Endothelial cell of umbilical vein (primary cell): ENCODE measurements at regions not wholly inside any gene's neighbourhood (a gene's known extent, or its start where the extent isn't known, plus 50 kb on each side); places are given as distances from the start of the nearest gene placed in this dataset.
A peak's percentile ranks its signal among the peaks of the same experiment; 100 is the strongest.

Experiments
- BruUV-seq: library from RNA; stranded (reverse); fragments of 400-500 nt; replicated peaks from 2 replicates; lab custom pipeline; 2021; lab: Mats Ljungman, UMichigan
- CTCF ChIA-PET: fragments of 300-600, 350-600 bp; sonication (Branson Sonifier 250); formaldehyde crosslinking; loops from one replicate; lab custom pipeline; 2021; ENCODE audit warnings: antibody characterized with exemption, inconsistent platforms; lab: Charles Lee
- POLR2A ChIA-PET: fragments of 300-600, 350-600 bp; sonication (Branson Sonifier 250); formaldehyde crosslinking; loops from one replicate; lab custom pipeline; 2021; ENCODE audit warnings: antibody characterized with exemption, inconsistent platforms; lab: Charles Lee
- DNase-seq: peaks from one replicate; pipeline ENCODE4 v3.0.0-alpha.2; 2011; ENCODE audit warnings: low read depth, low spot score
- FAIRE-seq: peaks from 2 replicates; lab custom pipeline; 2011; peaks lifted over from hg19 to GRCh38; lab: Jason Lieb, UNC
- H2AFZ ChIP-seq: 2 replicates; pipeline ENCODE4 v1.6.0; 2012; ENCODE audit warnings: low read depth, low read length, control low read depth, inconsistent platforms
- H3K27ac ChIP-seq: 2 replicates; pipeline ENCODE4 v1.5.1; 2011; ENCODE audit warnings: low read depth, mild to moderate bottlenecking, control low read depth, low read length, moderate library complexity; ENCODE audit not compliant: insufficient read depth
- H3K27me3 ChIP-seq, 2 experiments: 2 replicates each; pipeline versions ENCODE4 v1.6.0 to v1.6.1; 2011; ENCODE audit warnings: low read length in 2 of 2, mixed read lengths in 1 of 2; ENCODE audit not compliant: control insufficient read depth in 2 of 2, insufficient read depth in 2 of 2
- H3K36me3 ChIP-seq, 2 experiments: 2 replicates in 1 of 2; 3 replicates in 1 of 2; pipeline ENCODE4 v1.5.1; 2011; ENCODE audit warnings: low read length in 2 of 2, mild to moderate bottlenecking in 1 of 2, moderate library complexity in 1 of 2; ENCODE audit not compliant: control insufficient read depth in 2 of 2, insufficient read depth in 2 of 2; ENCODE audit errors: extremely low read depth in 1 of 2
- H3K4me1 ChIP-seq: 3 replicates; pipeline ENCODE4 v1.5.1; 2011; ENCODE audit warnings: mild to moderate bottlenecking, low read length; ENCODE audit not compliant: control insufficient read depth, insufficient read depth; ENCODE audit errors: extremely low read depth
- H3K4me2 ChIP-seq: 2 replicates; pipeline ENCODE4 v1.6.1; 2011; ENCODE audit warnings: low read length, control low read depth, mixed read lengths; ENCODE audit not compliant: insufficient read depth
- H3K4me3 ChIP-seq, 3 experiments: fragments of 200-600 bp in 1 of 3; sonication (generic), shearing (Covaris generic) in 1 of 3; replicated peaks in 1 of 3; 2 replicates each; pipeline ENCODE4 v1.5.1; 2011 to 2016; ENCODE audit warnings: control low read depth in 3 of 3, low read length in 3 of 3, mild to moderate bottlenecking in 2 of 3, inconsistent platforms in 1 of 3, low read depth in 1 of 3, moderate library complexity in 1 of 3; ENCODE audit not compliant: insufficient read depth in 1 of 3
- H3K79me2 ChIP-seq: 2 replicates; pipeline ENCODE4 v1.6.0; 2012; ENCODE audit warnings: low read length, inconsistent platforms; ENCODE audit not compliant: control insufficient read depth, insufficient read depth
- H3K9ac ChIP-seq: replicated peaks from 2 replicates; pipeline ENCODE3; 2011; ENCODE audit warnings: low read length, control low read depth; ENCODE audit not compliant: insufficient read depth; ENCODE audit errors: extremely low read depth
- H3K9me1 ChIP-seq: replicated peaks from 3 replicates; pipeline ENCODE4 v1.6.0; 2011; ENCODE audit warnings: mild to moderate bottlenecking, low read length; ENCODE audit not compliant: control insufficient read depth, insufficient read depth; ENCODE audit errors: extremely low read depth
- H3K9me3 ChIP-seq: replicated peaks from 2 replicates; pipeline ENCODE4 v1.5.1; 2012; ENCODE audit warnings: low read length, inconsistent platforms; ENCODE audit not compliant: control insufficient read depth, insufficient read depth
- H4K20me1 ChIP-seq: replicated peaks from 2 replicates; pipeline ENCODE3; 2011; ENCODE audit warnings: mild to moderate bottlenecking, low read length; ENCODE audit not compliant: control insufficient read depth, insufficient read depth; ENCODE audit errors: extremely low read depth
- CTCF ChIP-seq, 2 donors: IDR thresholded peaks; 1 replicate in 1 of 2; 2 replicates in 1 of 2; pipeline ENCODE4 v1.5.1; 2011; ENCODE audit warnings: low read length in 2 of 2, mild to moderate bottlenecking in 2 of 2, moderate library complexity in 2 of 2, control low read depth in 1 of 2, inconsistent platforms in 1 of 2, low read depth in 1 of 2; ENCODE audit not compliant: insufficient read depth in 1 of 2; ENCODE audit errors: extremely low read depth in 1 of 2
- EZH2 ChIP-seq: IDR thresholded peaks from 2 replicates; pipeline ENCODE4 v1.6.1; 2012; ENCODE audit warnings: borderline replicate concordance, low read depth, mild to moderate bottlenecking, moderate library complexity, low read length, inconsistent platforms; ENCODE audit not compliant: severe bottlenecking
- FOS ChIP-seq: IDR thresholded peaks from 2 replicates; pipeline ENCODE4 v1.6.1; 2011; ENCODE audit warnings: mild to moderate bottlenecking, low read length, moderate library complexity, borderline replicate concordance; ENCODE audit not compliant: insufficient read depth
- GATA2 ChIP-seq: IDR thresholded peaks from 2 replicates; pipeline ENCODE4 v1.7.0; 2011; ENCODE audit warnings: low read depth, mild to moderate bottlenecking, moderate library complexity, mixed read lengths, low read length; ENCODE audit not compliant: insufficient read length, insufficient read depth
- JUN ChIP-seq: IDR thresholded peaks from 2 replicates; pipeline ENCODE4 v1.6.1; 2011; ENCODE audit warnings: borderline replicate concordance, low read depth; ENCODE audit not compliant: insufficient read length, insufficient read depth
- MAX ChIP-seq: IDR thresholded peaks from 2 replicates; pipeline ENCODE4 v1.6.1; 2011; ENCODE audit not compliant: insufficient read depth, insufficient read length
- MYC ChIP-seq: IDR thresholded peaks from one replicate; pipeline ENCODE4 v1.6.1; 2011; ENCODE audit warnings: mild to moderate bottlenecking, low read depth, low read length
- POLR2A ChIP-seq: IDR thresholded peaks from 2 replicates; pipeline ENCODE4 v1.6.1; 2012; ENCODE audit warnings: low read depth, mild to moderate bottlenecking, control low read depth, low read length
- POLR2AphosphoS5 ChIP-seq: IDR thresholded peaks from 2 replicates; pipeline ENCODE4 v1.6.1; 2012; ENCODE audit warnings: low read depth, mild to moderate bottlenecking, control low read depth, low read length, moderate library complexity; ENCODE audit not compliant: insufficient read depth
- dilution Hi-C: fragments of 300-500 bp; cut with MboI; formaldehyde crosslinking; loops from one replicate; pipeline ENCODE4 v1.15.0; 2019; ENCODE audit warnings: low sequenced_read_pairs; ENCODE audit not compliant: extremely low pct_ligation_motif_present
- intact Hi-C: fragments of 100-400 bp; cut with micrococcal nuclease; formaldehyde crosslinking; loops from one replicate; pipeline ENCODE4 v1.10.0; 2022

GRCh38 chr1:234933475-234933874 is 195.2 kb downstream of the TOMM20 start:
- Histone ChIP-seq H2AFZ (peak overlapping the region; percentile 81), H3K79me2 (no peaks in the 10 kb centered on the region), H3K4me3 (no peak overlapping the region), H4K20me1 (no peaks in the 10 kb centered on the region), H3K4me1 (peaks cover 12% of the 10 kb centered on the region), H3K27ac (peak overlapping the region; percentile 66), H3K27me3 (no peaks in the 10 kb centered on the region), H3K4me2 (peak overlapping the region; percentile 24), H3K9me3 (no peaks in the 10 kb centered on the region), H3K36me3 (no peaks in the 10 kb centered on the region), H3K9ac (no peak overlapping the region), H3K9me1 (no peaks in the 10 kb centered on the region)
- ChIA-PET CTCF (interaction anchor here (0.7 to 2.2 kb wide), 7 partner anchors 13 to 336 kb away, joined by 3 to 6 read pairs (median 4); no protein-coding TSS in a partner anchor), POLR2A (no interaction called here)
- no TSS peak for BruUV-seq
- intact Hi-C loops: no loop called here
- TF ChIP-seq MYC: no peak
- TF ChIP-seq FOS: peak; percentile 79
- TF ChIP-seq MAX: no peak
- TF ChIP-seq GATA2: no peak
- no peak for TF ChIP-seq CTCF (IDR thresholded peaks at IDR 0.05; ENCODE audit: extremely low read depth in 1 of 2, insufficient read depth in 1 of 2, low read depth in 1 of 2, low read length in 2 of 2)
- TF ChIP-seq JUN: peak; percentile 16
- TF ChIP-seq POLR2A: no peak
- TF ChIP-seq EZH2: no peak
- TF ChIP-seq POLR2AphosphoS5: no peak
- dilution Hi-C loops: no loop called here
- FAIRE-seq (peak; percentile 94), DNase-seq (peak; percentile 69)
